GM19467 (cell line): ENCODE measurements at regions not wholly inside any gene's neighbourhood (a gene's known extent, or its start where the extent isn't known, plus 50 kb on each side); places are given as distances from the start of the nearest gene placed in this dataset.
A peak's percentile ranks its signal among the peaks of the same experiment; 100 is the strongest.
"Not testable (repeated sequence)": the region's sequence is repeated elsewhere in the genome, so short reads cannot be mapped to it uniquely, and the experiment has no call there.

ENCODE experiments used
- ATAC-seq: cut with Tn5 transposase; IDR thresholded peaks from one replicate; pipeline ENCODE4 v1.9.1; 2021; ENCODE audit warnings: mild to moderate bottlenecking, moderate library complexity; ENCODE audit not compliant: unreplicated experiment

DNA sequence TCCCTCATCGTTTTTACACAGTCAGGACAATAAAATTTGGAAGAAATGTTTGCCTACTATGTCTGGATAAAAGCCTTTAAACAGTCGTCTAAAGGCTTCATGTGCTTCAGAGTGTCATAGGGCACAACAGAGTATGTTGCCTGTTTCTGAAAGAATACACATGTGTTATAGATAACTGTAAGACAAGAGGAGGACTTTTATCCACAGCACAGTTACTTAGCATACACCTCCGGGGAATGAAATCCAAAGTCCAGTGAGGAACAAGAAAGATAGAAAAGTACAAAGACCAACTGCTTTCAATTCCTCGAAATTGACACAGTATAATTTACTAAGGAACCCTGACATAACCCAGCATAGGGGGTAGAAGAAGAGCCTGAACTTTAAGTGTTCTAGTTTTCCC lies 835.6 kb downstream of the PCDH17 start:
- ATAC-seq = no peak

DNA sequence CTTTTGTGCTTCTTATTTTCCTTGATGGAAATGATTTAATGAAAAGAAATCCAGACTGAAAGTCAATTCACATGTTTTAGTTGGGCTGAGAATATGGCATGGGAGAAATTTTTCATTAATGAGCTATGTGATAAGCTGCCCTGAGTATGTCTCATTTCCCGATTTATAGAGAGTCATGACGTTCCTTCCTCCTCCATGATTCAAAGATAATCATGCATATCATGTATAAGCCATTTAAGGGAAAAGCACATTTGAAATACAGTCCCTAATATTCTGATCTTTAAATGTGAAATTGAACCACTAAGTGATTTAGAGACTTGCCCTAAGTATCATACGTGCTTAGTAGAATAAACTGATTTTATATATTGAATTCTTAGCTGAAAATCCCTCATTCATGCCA lies 840.9 kb downstream of the PCDH17 start:
- no peak for ATAC-seq

DNA sequence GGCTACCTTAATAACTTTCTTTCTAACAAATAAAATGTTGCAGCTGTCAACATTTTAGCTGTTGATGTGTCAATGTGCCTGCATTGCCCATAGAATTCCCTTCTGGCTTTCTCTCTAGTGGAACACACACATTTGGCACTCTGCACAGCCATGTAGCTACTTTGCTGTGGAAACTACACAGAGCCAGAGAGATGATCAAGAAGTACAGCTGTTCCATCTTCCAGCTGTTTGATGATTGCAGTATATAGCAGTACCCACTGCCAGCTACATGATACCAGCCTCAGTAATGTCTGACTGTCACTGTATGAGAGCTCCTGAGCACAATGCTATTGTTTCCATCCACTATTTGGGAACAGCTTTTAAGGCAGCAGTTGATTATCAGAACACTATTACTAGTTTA lies 843.0 kb downstream of the PCDH17 start:
- ATAC-seq = no peak

DNA sequence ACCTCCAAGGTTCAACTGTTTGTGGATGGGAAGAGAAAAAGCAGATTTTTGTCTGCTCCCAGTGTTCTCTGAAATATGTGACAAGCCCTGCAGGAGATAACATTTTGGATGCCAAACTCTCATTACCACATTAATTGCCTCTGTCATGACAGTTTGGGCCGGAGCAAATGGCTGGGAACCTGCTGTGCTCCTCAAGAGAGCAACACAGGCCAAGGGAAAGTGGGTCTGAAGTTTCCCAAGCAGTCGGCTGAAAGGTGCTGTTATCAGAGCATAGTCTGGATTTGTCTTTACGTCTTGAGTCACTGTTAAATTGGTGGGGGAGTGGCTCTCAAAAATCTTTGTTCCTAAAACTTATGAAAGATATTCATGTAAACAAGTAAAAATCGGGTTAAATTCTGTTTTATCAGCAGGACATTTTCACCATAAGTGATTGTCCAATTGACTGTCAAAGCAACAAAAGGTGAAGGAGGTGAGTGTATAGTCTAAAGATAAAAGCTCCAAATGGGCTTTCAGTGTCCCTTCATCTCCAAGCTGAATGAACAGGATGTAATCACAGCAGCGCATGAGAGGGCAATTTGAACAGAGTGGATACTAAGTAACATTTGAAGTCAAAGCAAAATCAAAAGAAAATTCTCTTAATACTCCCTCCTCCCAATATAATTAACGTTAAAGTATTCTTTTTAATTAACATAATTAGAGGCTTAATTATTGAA lies 844.8 kb downstream of the PCDH17 start:
- no peak for ATAC-seq

DNA sequence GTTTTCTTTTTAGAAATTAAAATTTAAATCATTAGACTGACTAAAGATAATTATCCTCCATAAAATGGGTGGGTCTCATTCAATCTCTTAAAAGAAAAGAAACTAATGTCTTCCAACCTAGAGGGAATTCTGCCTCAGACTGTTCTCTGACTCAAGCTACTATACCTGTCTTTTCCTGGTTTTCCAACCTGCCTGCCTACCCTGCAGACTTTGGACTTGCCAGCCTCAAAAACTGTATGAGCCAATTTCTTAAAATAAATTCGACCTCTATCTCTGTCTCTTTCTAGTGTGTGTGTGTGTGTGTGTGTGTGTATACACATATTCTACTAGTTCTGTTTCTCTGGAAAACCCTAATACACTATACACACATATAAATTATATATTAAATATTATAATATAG lies 847.3 kb downstream of the PCDH17 start:
- no peak for ATAC-seq

DNA sequence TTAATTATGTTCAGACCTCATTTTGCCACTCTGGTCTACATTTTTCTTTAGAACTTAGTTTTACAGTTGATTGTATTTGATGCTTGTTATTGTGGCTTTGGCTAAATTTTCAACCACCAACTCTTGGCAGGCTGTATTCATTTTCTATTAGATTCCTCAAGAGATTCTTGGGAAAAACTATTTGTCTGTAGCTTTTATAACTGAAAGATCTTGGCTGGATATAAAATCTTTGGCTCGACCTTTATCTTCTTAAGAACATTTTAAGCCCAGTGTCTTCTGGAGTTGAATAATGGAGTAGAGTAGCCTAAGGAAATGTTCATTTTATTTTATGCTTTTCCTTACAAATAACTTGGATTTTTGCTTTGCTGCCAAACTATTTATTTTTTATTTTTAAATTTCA lies 848.5 kb downstream of the PCDH17 start:
- ATAC-seq = no peak

DNA sequence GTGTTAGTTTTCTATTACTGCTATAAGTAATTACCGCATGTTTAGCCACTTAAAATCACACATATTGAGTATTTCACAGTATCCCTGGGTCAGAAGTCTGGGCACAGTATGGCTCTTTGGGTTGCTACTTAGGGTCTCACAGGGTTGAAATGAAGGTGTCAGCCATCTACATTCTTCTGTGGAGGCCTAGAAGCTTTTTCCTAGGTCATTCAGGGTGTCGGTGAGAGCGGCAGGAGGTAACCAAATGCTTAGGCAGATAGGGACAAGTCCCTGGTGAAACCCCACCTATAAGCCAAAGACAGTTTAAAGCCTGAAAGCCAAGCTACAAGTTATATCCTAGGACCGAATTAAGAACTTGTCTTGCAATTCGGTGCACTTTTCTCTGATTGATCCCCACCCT lies 856.7 kb downstream of the PCDH17 start:
- no peak for ATAC-seq

DNA sequence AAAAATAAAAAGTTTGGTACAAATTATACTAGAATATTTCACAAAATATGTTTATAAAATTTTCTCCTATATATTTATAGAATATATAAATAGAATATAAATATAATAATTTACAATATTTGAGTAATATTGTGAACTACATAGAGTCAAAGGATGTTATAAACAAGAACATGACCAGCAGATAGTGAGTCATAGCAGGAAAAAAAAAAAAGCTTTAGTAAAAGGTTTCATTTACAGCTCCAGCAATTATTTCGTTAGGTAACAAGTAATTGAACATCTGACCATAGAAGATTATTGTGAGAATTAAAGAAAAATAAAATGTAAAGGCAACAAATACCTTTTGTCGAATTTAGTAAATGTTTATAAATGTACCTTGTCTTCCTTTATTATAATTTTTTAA lies 864.1 kb downstream of the PCDH17 start:
- no peak for ATAC-seq

DNA sequence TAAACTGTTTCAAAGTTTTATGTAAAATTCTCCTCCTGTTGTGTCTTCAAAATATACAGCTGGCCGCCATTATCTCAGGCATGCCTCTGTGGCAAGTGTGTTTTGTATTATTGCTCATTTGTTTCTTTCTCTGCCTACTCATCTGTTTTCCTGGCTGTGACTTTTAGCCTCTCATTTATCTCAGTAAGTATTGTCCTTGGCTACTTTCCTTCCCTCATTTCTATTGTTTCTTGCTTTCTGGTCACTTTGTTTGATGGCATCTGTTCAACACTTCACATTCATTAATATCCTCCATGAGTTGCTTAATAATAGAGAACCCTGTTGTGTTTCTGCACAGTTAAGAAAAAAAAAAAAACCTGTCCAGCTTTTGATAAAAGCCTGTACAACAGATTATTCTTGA lies 869.4 kb downstream of the PCDH17 start:
- ATAC-seq = no peak

DNA sequence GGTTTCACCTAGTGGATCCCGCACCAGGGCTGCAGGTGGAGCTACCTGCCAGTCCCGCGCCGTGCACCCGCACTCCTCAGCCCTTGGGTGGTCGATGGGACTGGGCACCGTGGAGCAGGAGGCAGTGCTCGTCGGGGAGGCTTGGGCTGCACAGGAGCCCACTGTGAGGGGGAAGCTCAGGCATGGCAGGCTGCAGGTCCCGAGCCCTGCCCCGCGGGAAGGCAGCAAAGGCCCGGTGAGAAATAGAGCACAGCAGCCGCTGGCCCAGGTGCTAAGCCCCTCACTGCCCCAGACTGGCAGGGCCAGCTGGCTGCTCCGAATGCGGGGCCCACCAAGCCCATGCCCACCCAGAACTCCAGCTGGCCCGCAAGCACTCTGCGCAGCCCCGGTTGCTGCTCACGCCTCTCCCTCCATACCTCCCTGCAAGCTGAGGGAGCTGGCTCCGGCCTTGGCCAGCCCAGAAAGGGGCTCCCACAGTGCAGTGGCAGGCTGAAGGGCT lies 872.7 kb downstream of the PCDH17 start:
- ATAC-seq = not testable (repeated sequence)

DNA sequence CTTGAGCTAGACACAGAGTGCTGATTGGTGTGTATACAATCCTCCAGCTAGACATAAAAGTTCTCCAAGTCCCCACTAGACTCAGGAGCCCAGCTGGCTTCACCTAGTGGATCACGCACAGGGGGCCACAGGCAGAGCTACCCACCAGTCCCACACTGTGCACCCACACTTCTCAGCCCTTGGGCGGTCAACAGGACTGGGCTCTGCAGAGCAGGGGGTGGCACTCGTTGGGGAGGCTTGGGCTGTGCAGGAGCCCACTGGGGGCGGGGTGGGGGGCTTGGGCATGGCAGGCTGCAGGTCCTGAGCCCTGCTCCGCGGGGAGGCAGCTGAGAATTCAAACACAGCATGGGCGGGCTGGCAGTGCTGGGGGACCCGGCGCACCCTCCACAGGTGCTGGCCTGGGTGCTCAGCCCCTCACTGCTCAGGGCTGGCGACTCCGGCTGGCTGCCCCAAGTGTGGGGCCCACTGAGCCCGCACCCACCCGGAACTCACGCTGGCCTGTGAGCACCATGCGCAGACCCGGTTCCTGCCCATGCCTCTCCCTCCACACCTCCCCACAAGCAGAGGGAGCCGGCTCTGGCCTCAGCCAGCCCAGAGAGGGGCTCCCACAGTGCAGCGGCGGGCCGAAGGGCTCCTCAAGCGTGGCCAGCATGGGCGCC lies 873.8 kb downstream of the PCDH17 start:
- not testable (repeated sequence) for ATAC-seq

DNA sequence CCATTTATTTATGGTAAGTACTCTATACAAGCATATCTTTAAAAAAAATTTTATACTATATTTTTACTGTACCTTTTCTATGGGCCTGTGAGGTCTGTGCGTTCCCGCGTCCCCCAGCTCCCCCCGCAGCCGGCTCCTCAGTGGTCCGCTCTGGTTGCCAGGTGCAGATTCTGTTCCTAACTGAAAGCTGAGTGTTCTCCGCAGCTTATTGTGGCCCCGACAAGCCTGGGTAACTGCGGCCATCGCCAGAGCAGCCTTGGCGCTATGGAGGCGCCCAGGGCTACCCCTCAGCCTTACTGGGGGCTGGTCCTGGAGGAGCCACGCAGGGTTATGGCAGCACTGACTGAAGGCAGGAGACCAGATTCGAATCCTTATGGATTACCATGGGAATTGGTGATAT lies 896.8 kb downstream of the PCDH17 start:
- no peak for ATAC-seq

DNA sequence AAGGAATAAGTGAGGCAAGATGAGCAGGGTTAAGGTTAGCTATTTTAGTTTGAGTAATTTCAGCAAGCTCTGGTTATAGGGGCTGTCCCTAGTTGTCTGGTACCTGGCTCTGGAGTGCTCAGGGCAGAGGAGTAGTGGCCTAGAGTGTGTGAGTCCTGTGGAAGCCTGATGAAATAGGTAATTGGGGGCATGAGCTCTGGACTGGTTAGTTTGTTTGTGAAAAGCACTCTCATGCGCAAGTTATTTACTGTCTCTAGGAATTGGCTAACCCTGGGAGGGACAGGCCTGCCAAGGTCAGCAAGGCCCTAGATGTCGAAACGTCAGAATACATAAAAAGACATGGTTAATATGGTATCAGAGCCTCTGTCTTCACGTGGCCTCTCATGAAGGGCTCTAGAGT lies 900.1 kb downstream of the PCDH17 start:
- ATAC-seq = no peak

DNA sequence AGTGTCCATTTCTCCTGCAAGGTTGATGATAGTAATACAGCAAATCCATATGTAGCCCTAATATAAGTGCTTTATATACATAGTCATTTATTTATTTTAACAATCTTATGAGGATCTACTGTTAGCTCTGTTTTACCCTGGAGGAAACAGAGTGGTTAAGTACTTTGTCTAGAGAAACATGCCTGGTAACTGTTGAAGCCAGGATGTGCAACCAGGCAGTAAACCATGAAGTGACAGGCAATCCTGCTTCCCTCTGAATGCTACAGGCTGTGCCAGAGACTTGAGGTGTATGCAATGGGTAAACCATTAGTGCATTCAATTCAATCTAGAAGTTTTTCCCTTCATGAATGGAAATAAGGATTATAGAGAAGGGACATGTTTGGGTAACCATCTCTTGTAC lies 911.0 kb downstream of the PCDH17 start:
- no peak for ATAC-seq

DNA sequence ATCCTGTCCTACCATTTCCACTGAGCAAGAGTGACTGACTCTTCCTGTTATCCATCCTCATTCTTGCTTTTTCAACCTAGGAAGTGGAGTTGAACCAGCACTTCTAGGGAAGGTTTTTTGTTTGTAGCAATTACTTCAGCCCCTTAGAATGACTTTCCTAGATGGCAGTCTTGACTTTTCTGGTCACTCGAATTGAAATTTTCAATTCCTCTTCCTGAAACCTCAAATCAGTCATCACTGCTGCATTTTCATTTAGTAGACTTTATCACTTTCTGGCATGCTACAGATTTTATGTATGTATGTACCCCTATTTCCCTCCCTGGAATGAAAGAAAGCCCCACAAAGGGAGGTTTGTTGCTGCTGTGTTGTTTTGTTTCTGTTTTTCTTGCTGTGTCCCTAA lies 915.9 kb downstream of the PCDH17 start:
- ATAC-seq = no peak

DNA sequence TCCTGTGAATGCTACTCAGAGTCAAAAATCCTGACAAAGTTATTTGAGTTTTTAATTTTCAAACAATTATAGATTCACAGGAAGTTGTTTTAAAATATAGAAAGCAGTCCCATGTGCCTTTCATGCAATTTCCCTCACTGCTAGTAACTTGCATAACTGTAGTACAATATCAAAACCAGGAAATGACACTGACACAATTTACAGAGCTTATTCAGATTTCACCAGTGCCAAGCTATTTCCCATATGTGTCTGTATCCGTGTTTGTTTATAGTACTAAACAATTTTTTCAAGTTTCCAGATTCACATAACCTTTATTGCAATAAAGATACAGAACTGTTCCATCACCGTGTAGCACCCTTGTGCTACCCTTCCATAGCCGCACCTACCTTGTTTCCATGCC lies 934.6 kb downstream of the PCDH17 start:
- no peak for ATAC-seq

DNA sequence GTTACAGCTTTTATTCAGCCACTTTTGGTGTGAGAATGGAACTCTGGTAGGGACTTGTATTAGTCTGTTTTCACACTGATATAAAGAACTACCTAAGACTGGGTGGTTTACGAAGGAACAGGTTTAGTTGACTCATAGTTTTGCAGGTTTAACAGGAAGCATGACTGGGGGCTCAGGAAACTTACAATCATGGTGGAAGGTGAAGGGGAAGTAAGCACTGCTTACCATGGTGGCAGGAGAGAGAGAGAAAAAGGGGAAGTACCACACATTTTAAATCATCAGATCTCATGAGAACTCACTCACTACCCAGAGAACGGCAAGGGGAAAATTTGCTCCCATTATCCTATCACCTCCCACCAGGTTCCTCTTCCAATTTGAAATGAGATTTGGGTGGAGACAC lies 942.2 kb downstream of the PCDH17 start:
- no peak for ATAC-seq

DNA sequence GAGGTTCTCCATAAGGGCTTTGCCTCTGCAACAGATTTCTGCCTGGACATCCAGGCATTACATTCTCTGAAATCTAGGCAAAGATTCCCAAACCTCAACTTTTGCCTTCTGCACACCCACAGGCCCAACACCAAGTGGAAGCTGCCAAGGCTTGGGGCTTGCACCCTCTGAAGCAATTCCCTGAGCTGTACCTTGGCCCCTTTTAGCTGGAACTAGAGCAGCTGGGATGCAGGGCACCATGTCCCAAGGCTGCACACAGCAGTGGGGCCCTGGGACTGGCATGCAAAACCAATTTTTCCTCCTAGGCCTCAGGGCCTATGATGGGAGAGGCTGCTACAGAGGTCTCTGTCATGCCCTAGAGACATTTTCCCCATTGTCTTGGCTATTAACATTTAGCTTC lies 943.2 kb downstream of the PCDH17 start:
- no peak for ATAC-seq

DNA sequence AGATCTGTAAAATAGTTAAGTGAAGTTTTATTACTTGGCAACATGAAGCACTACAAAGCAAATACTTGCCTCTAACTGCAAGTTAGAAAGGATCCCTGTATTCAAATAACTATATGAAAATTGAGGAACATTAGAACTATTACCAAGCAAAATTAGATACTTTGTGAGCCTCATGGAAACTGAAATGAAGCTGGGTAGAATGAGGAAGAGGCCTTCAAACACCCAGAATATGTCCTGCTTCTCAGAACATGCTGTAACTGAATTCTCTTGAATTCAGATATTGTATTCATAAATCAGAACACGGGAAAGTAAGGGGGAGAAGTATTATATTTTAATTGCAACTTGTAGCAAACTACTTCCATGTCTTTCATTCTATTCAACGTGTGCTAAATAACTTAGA lies 947.9 kb downstream of the PCDH17 start:
- ATAC-seq = no peak

DNA sequence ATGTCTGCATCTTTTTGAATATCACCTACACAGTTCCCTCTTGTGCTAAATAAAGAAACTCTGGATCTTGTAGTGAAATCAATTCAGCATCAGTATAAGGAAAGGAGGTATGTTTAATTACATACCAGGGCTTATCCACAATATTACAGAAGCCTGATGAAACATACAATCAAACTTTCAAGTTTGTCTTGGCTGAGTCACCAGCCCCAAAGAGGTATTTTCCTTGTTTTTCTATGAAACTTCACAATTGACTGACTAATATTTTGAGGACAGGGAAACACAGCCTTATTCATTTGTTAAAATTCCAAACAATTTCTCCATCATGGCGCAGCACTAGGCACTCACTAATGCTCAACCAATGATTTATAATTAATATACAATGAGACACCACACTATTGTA lies 952.4 kb downstream of the PCDH17 start:
- ATAC-seq = no peak

DNA sequence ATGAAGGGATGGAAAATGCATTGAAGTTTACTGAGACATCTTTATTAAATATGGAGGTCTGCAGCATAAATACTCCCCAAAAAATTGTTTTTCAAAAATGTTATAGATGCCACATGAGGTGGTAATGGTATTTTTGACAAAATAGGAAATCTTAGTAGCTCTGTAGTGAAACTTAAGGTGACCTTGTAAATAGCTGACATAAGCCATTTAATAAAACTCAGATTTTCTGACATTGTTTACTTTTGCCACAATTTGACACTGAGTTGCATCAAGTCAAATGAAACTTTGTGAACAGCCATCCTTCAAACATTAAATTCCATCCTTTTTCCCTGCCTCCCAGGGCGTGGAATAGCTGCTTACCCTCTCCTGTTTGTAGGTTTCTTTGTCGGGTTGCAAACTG lies 953.1 kb downstream of the PCDH17 start:
- no peak for ATAC-seq

DNA sequence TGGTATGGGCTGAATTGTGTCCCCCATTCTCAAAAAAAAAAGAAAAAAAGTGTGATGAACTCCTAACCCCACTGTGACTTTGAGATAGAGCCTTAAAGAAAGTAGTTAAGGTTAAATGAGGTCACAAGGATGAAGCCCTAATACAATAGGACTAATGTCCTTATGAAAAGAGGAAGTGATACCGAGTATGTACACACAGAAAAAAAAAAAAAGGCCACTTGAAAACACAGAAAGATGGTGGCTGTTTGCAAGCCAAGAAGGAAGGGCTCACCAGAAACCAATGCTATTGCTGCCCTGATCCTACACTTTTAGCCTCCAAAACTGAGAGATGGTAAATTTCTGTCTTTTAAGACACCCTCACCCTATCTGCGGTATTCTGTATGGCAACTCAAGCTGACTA lies 955.6 kb downstream of the PCDH17 start:
- peak; percentile 73 for ATAC-seq

DNA sequence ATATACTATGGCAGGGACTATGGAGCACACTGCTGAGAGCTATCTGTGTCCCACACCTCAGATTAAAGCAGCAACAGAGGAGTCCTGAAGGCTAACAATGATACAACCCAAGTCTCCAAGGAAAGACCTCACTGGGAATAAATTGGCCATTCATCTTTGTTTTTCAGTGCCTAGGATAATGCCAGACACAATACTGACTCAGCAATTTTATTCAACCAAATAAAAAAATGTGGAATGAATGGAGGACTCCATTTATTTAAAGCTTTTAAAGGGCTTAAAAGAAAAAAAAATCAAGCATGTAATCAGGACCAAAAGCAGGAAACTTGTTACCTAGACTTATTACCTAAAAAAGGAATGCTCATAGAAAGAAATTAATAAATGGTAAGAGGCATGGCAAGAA lies 960.5 kb downstream of the PCDH17 start:
- ATAC-seq = no peak
